COR-L47 (cell line): ENCODE measurements at regions not wholly inside any gene's neighbourhood (a gene's known extent, or its start where the extent isn't known, plus 50 kb on each side); places are given as distances from the start of the nearest gene placed in this dataset.

Source experiments
- DNase-seq: peaks from one replicate; lab custom pipeline; 2025; lab: John Stamatoyannopoulos, UW

- no peak for DNase-seq
These were observed 498.3 kb upstream of the NOVA1 start for GRCh38 chr14:27096091-27096490.

GRCh38 chr14:27098451-27098850, 500.6 kb upstream of the NOVA1 start:
- no peak for DNase-seq

GRCh38 chr14:27114180-27114579, 516.3 kb upstream of the NOVA1 start:
- no peak for DNase-seq

GRCh38 chr14:27123162-27123561, 525.3 kb upstream of the NOVA1 start:
- DNase-seq, result no peak

- no peak for DNase-seq
These were observed 530.0 kb upstream of the NOVA1 start for GRCh38 chr14:27127838-27128237.

GRCh38 chr14:27134200-27134599, 536.4 kb upstream of the NOVA1 start:
- DNase-seq, result no peak

- DNase-seq, result no peak
These were observed 547.3 kb upstream of the NOVA1 start for GRCh38 chr14:27145170-27145569.

GRCh38 chr14:27148143-27148542, 550.3 kb upstream of the NOVA1 start:
- no peak for DNase-seq

- no peak for DNase-seq
These were observed 566.3 kb upstream of the NOVA1 start for GRCh38 chr14:27164139-27164538.

- DNase-seq, result no peak
These were observed 577.7 kb upstream of the NOVA1 start for GRCh38 chr14:27175489-27175888.

- DNase-seq, result no peak
These were observed 583.5 kb upstream of the NOVA1 start for GRCh38 chr14:27181333-27181732.

- peak; percentile 22 for DNase-seq
These were observed 586.6 kb upstream of the NOVA1 start for GRCh38 chr14:27184427-27184826.

GRCh38 chr14:27186048-27186447, 588.2 kb upstream of the NOVA1 start:
- DNase-seq, result no peak

GRCh38 chr14:27187136-27187535, 589.3 kb upstream of the NOVA1 start:
- no peak for DNase-seq

GRCh38 chr14:27190296-27190695, 592.5 kb upstream of the NOVA1 start:
- no peak for DNase-seq

- DNase-seq, result no peak
These were observed 601.4 kb upstream of the NOVA1 start for GRCh38 chr14:27199272-27199671.

GRCh38 chr14:27205036-27205435, 607.2 kb upstream of the NOVA1 start:
- no peak for DNase-seq

- DNase-seq, result no peak
These were observed 613.9 kb upstream of the NOVA1 start for GRCh38 chr14:27211741-27212140.

GRCh38 chr14:27222671-27223070, 624.8 kb upstream of the NOVA1 start:
- DNase-seq, result no peak

GRCh38 chr14:27223906-27224305, 626.1 kb upstream of the NOVA1 start:
- no peak for DNase-seq

- DNase-seq, result no peak
These were observed 630.2 kb upstream of the NOVA1 start for GRCh38 chr14:27228053-27228452.

- no peak for DNase-seq
These were observed 636.5 kb upstream of the NOVA1 start for GRCh38 chr14:27234331-27234730.

GRCh38 chr14:27236601-27237000, 638.8 kb upstream of the NOVA1 start:
- DNase-seq, result no peak

GRCh38 chr14:27242874-27243273, 645.0 kb upstream of the NOVA1 start:
- DNase-seq, result no peak

- DNase-seq, result no peak
These were observed 645.5 kb upstream of the NOVA1 start for GRCh38 chr14:27243365-27243764.
